IMR-90 (cell line): ENCODE measurements at regions not wholly inside any gene's neighbourhood (a gene's known extent, or its start where the extent isn't known, plus 50 kb on each side); places are given as distances from the start of the nearest gene placed in this dataset.

ENCODE experiments used
- ATAC-seq: fragments of 200-7000 bp; cut with Tn5 transposase; 2 replicates; pipeline ENCODE4 v1.9.1; 2020; ENCODE audit warnings: low read depth, mild to moderate bottlenecking, moderate library complexity
- BruUV-seq: library from RNA; stranded (reverse); fragments of 400-500 nt; replicated peaks from 2 replicates; lab custom pipeline; 2021; lab: Mats Ljungman, UMichigan
- CTCF ChIA-PET: fragments of 300-600 bp; formaldehyde crosslinking; extraction: SDS; loops from one replicate; lab custom pipeline; 2021; ENCODE audit warnings: antibody characterized with exemption; lab: Yijun Ruan, JAX
- POLR2A ChIA-PET: fragments of 300-600 bp; sonication (Branson Sonifier 250); formaldehyde crosslinking; loops from one replicate; lab custom pipeline; 2022; ENCODE audit warnings: antibody characterized with exemption; ENCODE audit not compliant: unreplicated experiment; lab: Charles Lee
- DNase-seq: peaks from one replicate; pipeline ENCODE4 v3.0.0; 2013
- H2AFZ ChIP-seq: replicated peaks from 2 replicates; pipeline ENCODE3; 2013; ENCODE audit warnings: low read length, mild to moderate bottlenecking; ENCODE audit not compliant: poor library complexity
- H2AK5ac ChIP-seq: 2 replicates; pipeline ENCODE4 v1.6.1; 2013; ENCODE audit warnings: low read depth, low read length, inconsistent platforms
- H2AK9ac ChIP-seq: replicated peaks from 2 replicates; pipeline ENCODE3; 2013; ENCODE audit warnings: mild to moderate bottlenecking, low read depth, low read length, moderate library complexity; ENCODE audit not compliant: poor library complexity
- H2BK120ac ChIP-seq: 2 replicates; pipeline ENCODE4 v1.6.1; 2013; ENCODE audit warnings: low read depth, low read length, inconsistent platforms
- H2BK15ac ChIP-seq: 3 replicates; pipeline ENCODE4 v1.6.1; 2013; ENCODE audit warnings: low read depth, low read length, inconsistent platforms
- H2BK20ac ChIP-seq: 2 replicates; pipeline ENCODE4 v1.6.1; 2013; ENCODE audit warnings: low read depth, mild to moderate bottlenecking, inconsistent platforms, low read length, moderate library complexity
- H2BK5ac ChIP-seq: 2 replicates; pipeline ENCODE4 v1.6.1; 2013; ENCODE audit warnings: mild to moderate bottlenecking, low read depth, low read length, inconsistent platforms; ENCODE audit not compliant: poor library complexity, severe bottlenecking
- H3K14ac ChIP-seq: replicated peaks from 2 replicates; pipeline ENCODE4 v1.6.1; 2013; ENCODE audit warnings: low read depth, low read length, inconsistent platforms
- H3K18ac ChIP-seq: 2 replicates; pipeline ENCODE4 v1.6.1; 2013; ENCODE audit warnings: low read depth, low read length, control low read depth
- H3K23ac ChIP-seq: 2 replicates; pipeline ENCODE4 v1.6.1; 2013; ENCODE audit warnings: low read depth, low read length, inconsistent platforms
- H3K27ac ChIP-seq: 2 replicates; pipeline ENCODE4 v1.5.1; 2013; ENCODE audit warnings: mild to moderate bottlenecking, control low read depth, low read length; ENCODE audit not compliant: insufficient read depth
- H3K27me3 ChIP-seq: 2 replicates; pipeline ENCODE4 v1.6.1; 2013; ENCODE audit warnings: low read length; ENCODE audit not compliant: control insufficient read depth, insufficient read depth
- H3K36me3 ChIP-seq: 2 replicates; pipeline ENCODE4 v1.6.1; 2013; ENCODE audit warnings: low read length, mixed read lengths; ENCODE audit not compliant: control insufficient read depth, insufficient read depth
- H3K4ac ChIP-seq: 2 replicates; pipeline ENCODE4 v1.6.1; 2013; ENCODE audit warnings: low read depth, low read length, inconsistent platforms
- H3K4me1 ChIP-seq: 2 replicates; pipeline ENCODE4 v1.6.1; 2013; ENCODE audit warnings: low read length, mixed read lengths; ENCODE audit not compliant: control insufficient read depth, insufficient read depth
- H3K4me2 ChIP-seq: 2 replicates; pipeline ENCODE4 v1.6.1; 2013; ENCODE audit warnings: low read depth, mild to moderate bottlenecking, control low read depth, low read length, moderate library complexity
- H3K4me3 ChIP-seq: 2 replicates; pipeline ENCODE4 v1.5.1; 2013; ENCODE audit warnings: low read depth, mild to moderate bottlenecking, control low read depth, low read length, moderate library complexity; ENCODE audit not compliant: insufficient read depth
- H3K56ac ChIP-seq: 2 replicates; pipeline ENCODE4 v1.6.1; 2013; ENCODE audit warnings: low read length, inconsistent platforms; ENCODE audit not compliant: insufficient read depth; ENCODE audit errors: extremely low read depth
- H3K79me1 ChIP-seq, 2 experiments: 2 replicates each; pipeline ENCODE4 v1.6.1; 2013; ENCODE audit warnings: low read length in 2 of 2, inconsistent platforms in 1 of 2, low read depth in 1 of 2
- H3K9ac ChIP-seq: 2 replicates; pipeline ENCODE4 v1.6.1; 2013; ENCODE audit warnings: low read depth, low read length, control low read depth
- H3K9me1 ChIP-seq: 2 replicates; pipeline ENCODE4 v1.6.1; 2013; ENCODE audit warnings: low read length, inconsistent platforms; ENCODE audit not compliant: insufficient read depth
- H3K9me3 ChIP-seq: 2 replicates; pipeline ENCODE4 v1.6.1; 2013; ENCODE audit warnings: low read length; ENCODE audit not compliant: control insufficient read depth, insufficient read depth
- H4K20me1 ChIP-seq: 2 replicates; pipeline ENCODE4 v1.6.1; 2013; ENCODE audit warnings: low read length, inconsistent platforms; ENCODE audit not compliant: insufficient read depth
- H4K5ac ChIP-seq: 2 replicates; pipeline ENCODE4 v1.6.1; 2013; ENCODE audit warnings: mild to moderate bottlenecking, low read depth, low read length, control low read depth
- H4K8ac ChIP-seq, 2 experiments: 2 replicates each; pipeline ENCODE4 v1.6.1; 2013; ENCODE audit warnings: low read depth in 2 of 2, low read length in 2 of 2, control low read depth in 1 of 2, inconsistent platforms in 1 of 2
- H4K91ac ChIP-seq: 2 replicates; pipeline ENCODE4 v1.6.1; 2013; ENCODE audit warnings: low read depth, low read length, inconsistent platforms; ENCODE audit not compliant: insufficient read depth
- CEBPB ChIP-seq: IDR thresholded peaks from 2 replicates; pipeline ENCODE4 v1.6.1; 2012; ENCODE audit warnings: low read depth, low read length, improper control_type of control experiment
- SMC3 ChIP-seq: fragments of 150-350 bp; IDR thresholded peaks from 2 replicates; pipeline ENCODE4 v1.6.1; 2016; ENCODE audit warnings: low read depth, mild to moderate bottlenecking, antibody characterized with exemption, low read length, moderate library complexity
- dilution Hi-C: fragments of 300-500 bp; cut with HindIII; formaldehyde crosslinking; loops from one replicate; pipeline ENCODE4 v1.14.3; 2018; ENCODE audit warnings: low sequenced_read_pairs; ENCODE audit not compliant: unreplicated experiment
- in situ Hi-C: fragments of 300-500 bp; cut with MboI; formaldehyde crosslinking; loops from 3 replicates; pipeline ENCODE4 v1.14.3; 2019; ENCODE audit warnings: low sequenced_read_pairs, inconsistent platforms, mixed read lengths
- intact Hi-C: fragments of 100-400 bp; cut with micrococcal nuclease; formaldehyde crosslinking; loops from 2 replicates; pipeline ENCODE4 v1.10.0; 2022

- CTCF ChIA-PET = no interaction called here
- H3K4me1 ChIP-seq = no peaks in the 10 kb centered on the region
- no peak overlapping the region for H3K4ac ChIP-seq
- H3K9me1 ChIP-seq = no peaks in the 10 kb centered on the region
- H3K27ac ChIP-seq = no peak overlapping the region
- H2AK5ac ChIP-seq = no peak overlapping the region
- H2BK15ac ChIP-seq = no peak overlapping the region
- H3K36me3 ChIP-seq = no peaks in the 10 kb centered on the region
- no peak overlapping the region for H2AK9ac ChIP-seq
- dilution Hi-C loops (no loop called here), intact Hi-C loops (no loop called here), in situ Hi-C loops (no loop called here)
- DNase-seq = no peak
- BruUV-seq = no TSS peak
- no peak overlapping the region for H2BK20ac ChIP-seq
- no peak overlapping the region for H3K23ac ChIP-seq
- H3K79me1 ChIP-seq = no peaks in the 10 kb centered on the region
- H3K56ac ChIP-seq = no peak overlapping the region
- H3K14ac ChIP-seq = no peak overlapping the region
- no peaks in the 10 kb centered on the region for H3K27me3 ChIP-seq
- POLR2A ChIA-PET = no interaction called here
- H3K4me3 ChIP-seq = no peak overlapping the region
- no peak overlapping the region for H4K91ac ChIP-seq
- no peak overlapping the region for H4K8ac ChIP-seq
- H3K4me2 ChIP-seq = no peak overlapping the region
- H2BK120ac ChIP-seq = no peak overlapping the region
- no peak overlapping the region for H3K18ac ChIP-seq
- H4K5ac ChIP-seq = no peak overlapping the region
- TF ChIP-seq CEBPB (peak; percentile 52; the same call in 1 of the 2 replicates), SMC3 (no peak)
- no peak for ATAC-seq
- H3K9ac ChIP-seq = no peak overlapping the region
- H2BK5ac ChIP-seq = no peak overlapping the region
- no peaks in the 10 kb centered on the region for H4K20me1 ChIP-seq
- no peak overlapping the region for H2AFZ ChIP-seq
- peaks cover 3% of the 10 kb centered on the region; the same call in 1 of the 2 replicates for H3K9me3 ChIP-seq
Observed at GRCh38 chr1:238331557-238331956, 440.8 kb upstream of the ZP4 start.
